Neuronal stem cell (in vitro differentiated cells): ENCODE measurements at regions not wholly inside any gene's neighbourhood (a gene's known extent, or its start where the extent isn't known, plus 50 kb on each side); places are given as distances from the start of the nearest gene placed in this dataset.
A peak's percentile ranks its signal among the peaks of the same experiment; 100 is the strongest.

ENCODE experiments used
- DNase-seq: peaks from one replicate; pipeline ENCODE4 v3.0.0-alpha.2; 2013; ENCODE audit warnings: low spot score
- H2AFZ ChIP-seq: one replicate; pipeline ENCODE4 v1.6.1; 2013; ENCODE audit warnings: mild to moderate bottlenecking, low read length, inconsistent platforms
- H2AK5ac ChIP-seq: 2 replicates; pipeline ENCODE4 v1.6.1; 2013; ENCODE audit warnings: low read depth, mild to moderate bottlenecking, inconsistent platforms, low read length, moderate library complexity, mixed read lengths
- H2BK120ac ChIP-seq: 2 replicates; pipeline ENCODE4 v1.6.1; 2013; ENCODE audit warnings: low read depth, mild to moderate bottlenecking, inconsistent platforms, low read length, moderate library complexity, mixed read lengths
- H2BK12ac ChIP-seq: one replicate; pipeline ENCODE4 v1.6.1; 2013; ENCODE audit warnings: low read length, inconsistent platforms
- H2BK15ac ChIP-seq: 2 replicates; pipeline ENCODE4 v1.6.1; 2013; ENCODE audit warnings: mild to moderate bottlenecking, low read length, inconsistent platforms, mixed read lengths
- H2BK5ac ChIP-seq: one replicate; pipeline ENCODE4 v1.6.1; 2013; ENCODE audit warnings: inconsistent platforms, mild to moderate bottlenecking, low read length, moderate library complexity
- H3K14ac ChIP-seq: one replicate; pipeline ENCODE4 v1.6.1; 2013; ENCODE audit warnings: low read length, inconsistent platforms
- H3K18ac ChIP-seq: 2 replicates; pipeline ENCODE4 v1.6.1; 2013; ENCODE audit warnings: low read length, inconsistent platforms
- H3K23ac ChIP-seq: 2 replicates; pipeline ENCODE4 v1.6.1; 2013; ENCODE audit warnings: low read depth, mild to moderate bottlenecking, mixed read lengths, low read length, inconsistent platforms; ENCODE audit not compliant: poor library complexity
- H3K27ac ChIP-seq: replicated peaks from 3 replicates; pipeline ENCODE4 v1.5.1; 2013; ENCODE audit warnings: low read length, inconsistent platforms
- H3K27me3 ChIP-seq, 3 experiments: 2 replicates each; pipeline ENCODE4 v1.6.1; 2013; ENCODE audit warnings: low read length in 3 of 3, mild to moderate bottlenecking in 2 of 3, inconsistent platforms in 1 of 3, low read depth in 1 of 3, mixed read lengths in 1 of 3, moderate library complexity in 1 of 3; ENCODE audit not compliant: control insufficient read depth in 3 of 3, insufficient read depth in 3 of 3
- H3K36me3 ChIP-seq, 2 donors: replicated peaks in 1 of 2; 2 replicates each; pipeline ENCODE4 v1.6.1; 2013; ENCODE audit warnings: low read length in 2 of 2; ENCODE audit not compliant: control insufficient read depth in 2 of 2, insufficient read depth in 2 of 2
- H3K4ac ChIP-seq: 2 replicates; pipeline ENCODE4 v1.6.1; 2013; ENCODE audit warnings: inconsistent platforms, mild to moderate bottlenecking, low read length, moderate library complexity
- H3K4me1 ChIP-seq, 2 donors: 1 replicate in 1 of 2; 2 replicates in 1 of 2; pipeline ENCODE4 v1.6.1; 2013; ENCODE audit warnings: low read length in 2 of 2, low read depth in 1 of 2; ENCODE audit not compliant: control insufficient read depth in 2 of 2, insufficient read depth in 1 of 2
- H3K4me2 ChIP-seq: one replicate; pipeline ENCODE4 v1.6.1; 2013; ENCODE audit warnings: mild to moderate bottlenecking, low read length, inconsistent platforms; ENCODE audit not compliant: insufficient read depth, poor library complexity, severe bottlenecking
- H3K4me3 ChIP-seq, 2 donors: 2 replicates each; pipeline ENCODE4 v1.5.1; 2013; ENCODE audit warnings: low read length in 2 of 2, mild to moderate bottlenecking in 2 of 2, inconsistent platforms in 1 of 2, moderate library complexity in 1 of 2
- H3K79me1 ChIP-seq: one replicate; pipeline ENCODE4 v1.6.1; 2013; ENCODE audit warnings: low read depth, mild to moderate bottlenecking, inconsistent platforms, low read length, moderate library complexity
- H3K9ac ChIP-seq: one replicate; pipeline ENCODE4 v1.6.1; 2013; ENCODE audit warnings: mild to moderate bottlenecking, low read depth, low read length, inconsistent platforms; ENCODE audit not compliant: poor library complexity
- H3K9me3 ChIP-seq, 2 donors: replicated peaks in 1 of 2; 2 replicates each; pipeline versions ENCODE3 to v1.6.1; 2013; ENCODE audit warnings: low read length in 2 of 2, mild to moderate bottlenecking in 2 of 2, inconsistent platforms in 1 of 2, low read depth in 1 of 2, mixed read lengths in 1 of 2, moderate library complexity in 1 of 2; ENCODE audit not compliant: control insufficient read depth in 2 of 2, insufficient read depth in 1 of 2
- H4K8ac ChIP-seq: one replicate; pipeline ENCODE4 v1.6.1; 2013; ENCODE audit warnings: low read depth, mild to moderate bottlenecking, inconsistent platforms, low read length, moderate library complexity
- H4K91ac ChIP-seq: one replicate; pipeline ENCODE4 v1.6.1; 2013; ENCODE audit warnings: low read length, low read depth, mild to moderate bottlenecking, inconsistent platforms; ENCODE audit not compliant: poor library complexity
- WGBS, 2 donors: extraction: QIAGEN DNeasy Blood & Tissue Kit; methylation state at CpG; one replicate each; pipeline ENCODE4 v1.1.7; 2013; ENCODE audit warnings: missing lambda C conversion rate in 2 of 2, mixed read lengths in 1 of 2; ENCODE audit not compliant: insufficient read length in 2 of 2, insufficient replicate concordance in 1 of 2; ENCODE audit errors: extremely low coverage in 2 of 2; 5-methylcytosine and 5-hydroxymethylcytosine counted together

GRCh38 chr12:92312463-92312964 is 166.9 kb upstream of the BTG1 start:
- H3K4ac ChIP-seq, result no peak overlapping the region
- H4K8ac ChIP-seq, result no peak overlapping the region
- no CpG with 5 or more reads among the region's 2 CpGs for WGBS, 2 donors
- H3K18ac ChIP-seq, result no peak overlapping the region
- no peak overlapping the region for H3K4me2 ChIP-seq
- no peak overlapping the region for H2AK5ac ChIP-seq
- no peak overlapping the region for H3K14ac ChIP-seq
- no peak overlapping the region for H4K91ac ChIP-seq
- no peaks in the 10 kb centered on the region for H3K79me1 ChIP-seq
- H2AFZ ChIP-seq, result no peak overlapping the region
- no peak overlapping the region for H3K27ac ChIP-seq
- DNase-seq, result no peak
- H2BK15ac ChIP-seq, result no peak overlapping the region
- H3K9ac ChIP-seq, result no peak overlapping the region
- H3K23ac ChIP-seq, result no peak overlapping the region
- no peak overlapping the region for H2BK120ac ChIP-seq
- no peak overlapping the region for H2BK5ac ChIP-seq
- no peaks in the 10 kb centered on the region for H3K36me3 ChIP-seq
- no peaks in the 10 kb centered on the region for H3K9me3 ChIP-seq
- H3K4me3 ChIP-seq, result no peak overlapping the region
- H3K27me3 ChIP-seq, result no peaks in the 10 kb centered on the region
- no peak overlapping the region for H2BK12ac ChIP-seq
- H3K4me1 ChIP-seq, result no peaks in the 10 kb centered on the region

GRCh38 chr12:92304371-92305055 is 158.9 kb upstream of the BTG1 start:
- Histone ChIP-seq H3K27me3 (no peaks in the 10 kb centered on the region), H2AK5ac (no peak overlapping the region), H2BK5ac (no peak overlapping the region), H2BK120ac (no peak overlapping the region), H2BK15ac (no peak overlapping the region), H3K9me3 (no peaks in the 10 kb centered on the region), H4K91ac (no peak overlapping the region), H3K9ac (no peak overlapping the region), H3K18ac (no peak overlapping the region), H2BK12ac (no peak overlapping the region), H3K4ac (no peak overlapping the region), H3K36me3 (no peaks in the 10 kb centered on the region), H3K27ac (peak overlapping the region; percentile 66), H4K8ac (no peak overlapping the region), H3K23ac (no peak overlapping the region), H2AFZ (peak overlapping the region; percentile 65), H3K4me3 (no peak overlapping the region), H3K79me1 (no peaks in the 10 kb centered on the region), H3K4me1 (peaks cover 12 to 21% of the 10 kb centered on the region in 2 donors), H3K4me2 (no peak overlapping the region), H3K14ac (no peak overlapping the region)
- DNase-seq, result peak; percentile 57
- WGBS, 2 donors, result no CpG with 5 or more reads among the region's 5 CpGs

GRCh38 chr12:92302041-92302829 is 156.6 kb upstream of the BTG1 start:
- Histone ChIP-seq H2BK15ac (no peak overlapping the region), H3K36me3 (no peaks in the 10 kb centered on the region), H3K9ac (no peak overlapping the region), H3K4ac (no peak overlapping the region), H3K4me1 (peaks cover 12 to 21% of the 10 kb centered on the region in 2 donors), H3K79me1 (no peaks in the 10 kb centered on the region), H4K91ac (no peak overlapping the region), H3K4me2 (no peak overlapping the region), H3K18ac (no peak overlapping the region), H2AK5ac (no peak overlapping the region), H2AFZ (no peak overlapping the region), H2BK120ac (no peak overlapping the region), H2BK12ac (no peak overlapping the region), H4K8ac (no peak overlapping the region), H3K9me3 (no peaks in the 10 kb centered on the region), H2BK5ac (no peak overlapping the region), H3K27me3 (no peaks in the 10 kb centered on the region), H3K4me3 (no peak overlapping the region), H3K27ac (no peak overlapping the region), H3K14ac (no peak overlapping the region), H3K23ac (no peak overlapping the region)
- no peak for DNase-seq
- no CpG with 5 or more reads among the region's 4 CpGs for WGBS, 2 donors

GRCh38 chr12:92301356-92301755 is 155.7 kb upstream of the BTG1 start:
- Histone ChIP-seq H3K18ac (no peak overlapping the region), H3K36me3 (no peaks in the 10 kb centered on the region), H2BK5ac (no peak overlapping the region), H4K91ac (no peak overlapping the region), H4K8ac (no peak overlapping the region), H2BK120ac (no peak overlapping the region), H3K79me1 (no peaks in the 10 kb centered on the region), H3K27me3 (no peaks in the 10 kb centered on the region), H3K4me2 (no peak overlapping the region), H2AK5ac (no peak overlapping the region), H3K4me1 (peaks cover 12 to 21% of the 10 kb centered on the region in 2 donors), H3K27ac (no peak overlapping the region), H2BK12ac (no peak overlapping the region), H2AFZ (no peak overlapping the region), H3K14ac (no peak overlapping the region), H3K23ac (no peak overlapping the region), H3K4me3 (no peak overlapping the region), H3K9me3 (no peaks in the 10 kb centered on the region), H2BK15ac (no peak overlapping the region), H3K4ac (no peak overlapping the region), H3K9ac (no peak overlapping the region)
- no CpG with 5 or more reads among the region's 1 CpG for WGBS, 2 donors
- DNase-seq, result no peak
